A673 (cell line): ENCODE measurements at regions not wholly inside any gene's neighbourhood (a gene's known extent, or its start where the extent isn't known, plus 50 kb on each side); places are given as distances from the start of the nearest gene placed in this dataset.

Experiments
- EZH2 ChIP-seq: fragments of 200-600 bp; sonication (generic); IDR thresholded peaks from 2 replicates; pipeline ENCODE4 v1.6.1; 2017; ENCODE audit warnings: borderline replicate concordance, low read depth, mild to moderate bottlenecking, mixed read lengths, antibody characterized with exemption, low read length; ENCODE audit not compliant: poor library complexity, severe bottlenecking
- TF ChIP-seq, protein P1 (sequence below): fragments of 300-800, 200-600 bp; sonication (generic); conservative IDR thresholded peaks from 2 replicates; pipeline ENCODE4 v1.5.1; 2017; ENCODE audit warnings: low read depth, mild to moderate bottlenecking, antibody characterized with exemption, low read length, moderate library complexity, mixed read lengths

DNA sequence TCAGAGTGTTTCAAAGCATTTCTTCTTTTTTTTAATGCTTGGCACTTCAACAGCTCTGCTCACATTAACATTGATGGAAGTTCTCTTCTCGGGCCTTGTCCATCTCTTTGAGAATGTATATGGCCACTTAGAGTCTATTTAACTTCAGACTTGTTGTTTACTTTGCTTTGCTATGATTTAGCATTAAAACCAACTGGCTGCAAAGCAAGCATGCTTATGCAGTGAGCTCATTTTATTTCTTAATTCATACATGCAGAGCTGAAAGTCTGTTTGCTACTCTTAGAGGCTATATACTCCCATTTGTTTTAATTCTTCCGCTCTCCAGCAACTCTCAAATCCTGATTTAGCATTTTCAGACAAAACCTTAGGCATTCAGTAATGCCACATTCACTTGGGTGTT is 107.6 kb upstream of the PACRGL start:
- TF ChIP-seq, protein P1, sequence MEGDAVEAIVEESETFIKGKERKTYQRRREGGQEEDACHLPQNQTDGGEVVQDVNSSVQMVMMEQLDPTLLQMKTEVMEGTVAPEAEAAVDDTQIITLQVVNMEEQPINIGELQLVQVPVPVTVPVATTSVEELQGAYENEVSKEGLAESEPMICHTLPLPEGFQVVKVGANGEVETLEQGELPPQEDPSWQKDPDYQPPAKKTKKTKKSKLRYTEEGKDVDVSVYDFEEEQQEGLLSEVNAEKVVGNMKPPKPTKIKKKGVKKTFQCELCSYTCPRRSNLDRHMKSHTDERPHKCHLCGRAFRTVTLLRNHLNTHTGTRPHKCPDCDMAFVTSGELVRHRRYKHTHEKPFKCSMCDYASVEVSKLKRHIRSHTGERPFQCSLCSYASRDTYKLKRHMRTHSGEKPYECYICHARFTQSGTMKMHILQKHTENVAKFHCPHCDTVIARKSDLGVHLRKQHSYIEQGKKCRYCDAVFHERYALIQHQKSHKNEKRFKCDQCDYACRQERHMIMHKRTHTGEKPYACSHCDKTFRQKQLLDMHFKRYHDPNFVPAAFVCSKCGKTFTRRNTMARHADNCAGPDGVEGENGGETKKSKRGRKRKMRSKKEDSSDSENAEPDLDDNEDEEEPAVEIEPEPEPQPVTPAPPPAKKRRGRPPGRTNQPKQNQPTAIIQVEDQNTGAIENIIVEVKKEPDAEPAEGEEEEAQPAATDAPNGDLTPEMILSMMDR, result no peak
- TF ChIP-seq EZH2, result no peak
